WTC11 (cell line): ENCODE measurements at regions not wholly inside any gene's neighbourhood (a gene's known extent, or its start where the extent isn't known, plus 50 kb on each side); places are given as distances from the start of the nearest gene placed in this dataset.

Experiments
- ATAC-seq: fragments of 200-7000 bp; cut with Tn5 transposase; 2 replicates; pipeline ENCODE4 v1.10.0; 2021; ENCODE audit warnings: mild to moderate bottlenecking, moderate library complexity
- CTCF ChIA-PET: fragments of 300-600 bp; sonication (Branson Sonifier 250); formaldehyde crosslinking; loops from one replicate; lab custom pipeline; 2021; ENCODE audit warnings: antibody characterized with exemption; lab: Charles Lee
- POLR2A ChIA-PET: fragments of 350-600 bp; sonication (Branson Sonifier 250); formaldehyde crosslinking; loops from one replicate; lab custom pipeline; 2021; ENCODE audit warnings: antibody characterized with exemption; lab: Charles Lee
- DNase-seq: peaks from one replicate; pipeline ENCODE4 v3.0.0; 2021; ENCODE audit warnings: low spot score
- H3K27ac Mint-ChIP-seq: 2 replicates; pipeline ENCODE4 v1.8.0; 2021; ENCODE audit warnings: mixed read lengths
- H3K27me3 Mint-ChIP-seq: 2 replicates; pipeline ENCODE4 v1.8.0; 2021; ENCODE audit warnings: low read depth, mild to moderate bottlenecking, moderate library complexity, mixed read lengths
- H3K36me3 Mint-ChIP-seq: 2 replicates; pipeline ENCODE4 v1.8.0; 2021; ENCODE audit warnings: mixed read lengths
- H3K4me1 Mint-ChIP-seq: 2 replicates; pipeline ENCODE4 v1.8.0; 2022; ENCODE audit warnings: mixed read lengths
- H3K4me3 Mint-ChIP-seq: 2 replicates; pipeline ENCODE4 v1.8.0; 2021; ENCODE audit warnings: mild to moderate bottlenecking, moderate library complexity, mixed read lengths
- H3K9me3 Mint-ChIP-seq: 2 replicates; pipeline ENCODE4 v1.8.0; 2021; ENCODE audit warnings: mixed read lengths
- AFF4 ChIP-seq: sonication (generic); formaldehyde crosslinking; IDR thresholded peaks from 2 replicates; pipeline ENCODE4 v1.8.1; 2023; ENCODE audit warnings: mild to moderate bottlenecking, missing genetic modification reagents, borderline replicate concordance
- ATF1 ChIP-seq: sonication (generic); formaldehyde crosslinking; IDR thresholded peaks from 2 replicates; pipeline ENCODE4 v1.8.1; 2023; ENCODE audit warnings: mild to moderate bottlenecking, moderate library complexity, missing genetic modification reagents
- CDX4 ChIP-seq: fragments of 250-450 bp; sonication (Bioruptor Pico); IDR thresholded peaks from 2 replicates; pipeline ENCODE4 v1.9.0; 2021; ENCODE audit warnings: moderate library complexity, mild to moderate bottlenecking, inconsistent platforms, borderline replicate concordance
- CREM ChIP-seq: sonication (generic); formaldehyde crosslinking; IDR thresholded peaks from 2 replicates; pipeline ENCODE4 v1.8.1; 2022; ENCODE audit warnings: mild to moderate bottlenecking, missing genetic modification reagents, moderate library complexity
- CTCF ChIP-seq: fragments of 200-600 bp; IDR thresholded peaks from 2 replicates; pipeline ENCODE4 v1.8.0; 2022; ENCODE audit warnings: antibody characterized with exemption
- E2F1 ChIP-seq: sonication (generic); formaldehyde crosslinking; IDR thresholded peaks from 2 replicates; pipeline ENCODE4 v1.8.0; 2022; ENCODE audit warnings: mild to moderate bottlenecking, missing genetic modification reagents
- ETV6 ChIP-seq: sonication (generic); formaldehyde crosslinking; IDR thresholded peaks from 2 replicates; pipeline ENCODE4 v1.8.1; 2022; ENCODE audit warnings: mild to moderate bottlenecking, missing genetic modification reagents
- FOXJ3 ChIP-seq: sonication (generic); formaldehyde crosslinking; IDR thresholded peaks from 2 replicates; pipeline ENCODE4 v1.9.0; 2021; ENCODE audit warnings: missing genetic modification reagents, mild to moderate bottlenecking, borderline replicate concordance
- GABPB1 ChIP-seq: sonication (generic); formaldehyde crosslinking; IDR thresholded peaks from 2 replicates; pipeline ENCODE4 v1.8.1; 2023; ENCODE audit warnings: mild to moderate bottlenecking, missing genetic modification reagents
- STAT6 ChIP-seq: sonication (generic); formaldehyde crosslinking; conservative IDR thresholded peaks from 2 replicates; pipeline ENCODE4 v1.8.1; 2023; ENCODE audit warnings: mild to moderate bottlenecking, low read depth, missing genetic modification reagents, moderate library complexity
- TP53 ChIP-seq: sonication (generic); formaldehyde crosslinking; IDR thresholded peaks from 2 replicates; pipeline ENCODE4 v1.8.1; 2023; ENCODE audit warnings: mild to moderate bottlenecking, missing genetic modification reagents
- ZBTB21 ChIP-seq: sonication (generic); formaldehyde crosslinking; IDR thresholded peaks from 2 replicates; pipeline ENCODE4 v1.8.1; 2023; ENCODE audit warnings: mild to moderate bottlenecking, missing genetic modification reagents, borderline replicate concordance
- ZMAT4 ChIP-seq: fragments of 250-450 bp; sonication (Bioruptor Pico); IDR thresholded peaks from 2 replicates; pipeline ENCODE4 v1.9.0; 2021; ENCODE audit warnings: mild to moderate bottlenecking

- no peak for TF ChIP-seq CTCF
- no peak for TF ChIP-seq ATF1 (CRISPR knock-in tag)
- no peak for TF ChIP-seq E2F1 (CRISPR knock-in tag)
Observed at GRCh38 chr7:17631061-17631460, 309.2 kb downstream of the SNX13 start (continued).

GRCh38 chr7:17632384-17632783, 307.9 kb downstream of the SNX13 start:
- POLR2A ChIA-PET = no interaction called here
- no peak for TF ChIP-seq GABPB1 (CRISPR knock-in tag)
- TF ChIP-seq STAT6 (CRISPR knock-in tag) = no peak
- no peak for TF ChIP-seq CDX4 (CRISPR knock-in tag)
- TF ChIP-seq TP53 (CRISPR knock-in tag) = no peak
- no peak for TF ChIP-seq CREM (CRISPR knock-in tag)
- no peak for TF ChIP-seq ETV6
- TF ChIP-seq, all 79 proteins: peak for 0
- 0 out of 2 replicates have a peak, but pooled peaks cover 2% of the 10 kb centered on the region for H3K4me1 Mint-ChIP-seq
- no peak for DNase-seq
- CTCF ChIA-PET = no interaction called here
- no peak for ATAC-seq
- no peak overlapping the region for H3K4me3 Mint-ChIP-seq
- no peak overlapping the region for H3K27ac Mint-ChIP-seq
- no peaks in the 10 kb centered on the region for H3K9me3 Mint-ChIP-seq
- H3K27me3 Mint-ChIP-seq = no peaks in the 10 kb centered on the region
- H3K36me3 Mint-ChIP-seq = no peaks in the 10 kb centered on the region

- ChIA-PET POLR2A (interaction anchor here (0.6 kb wide), 1 partner anchor 161 kb away, joined by 4 read pairs; no protein-coding TSS in a partner anchor), CTCF (no interaction called here)
- Mint-ChIP-seq H3K4me1 (0 out of 2 replicates have a peak, but pooled peaks cover 2% of the 10 kb centered on the region), H3K9me3 (no peaks in the 10 kb centered on the region), H3K36me3 (no peaks in the 10 kb centered on the region)
- no peak for ATAC-seq
- 0 out of 2 replicates have a peak, but pooled peaks have one; percentile 12 for TF ChIP-seq GABPB1 (CRISPR knock-in tag)
- no peak for TF ChIP-seq ZBTB21 (CRISPR knock-in tag)
- TF ChIP-seq, all 79 proteins: peak for 1
- DNase-seq = no peak
- Mint-ChIP-seq H3K27ac (no peak overlapping the region), H3K4me3 (no peak overlapping the region), H3K27me3 (no peaks in the 10 kb centered on the region)
Observed at GRCh38 chr7:17633067-17633466, 307.2 kb downstream of the SNX13 start.

- peaks cover 21% of the 10 kb centered on the region for H3K4me1 Mint-ChIP-seq
- ATAC-seq = no peak
- TF ChIP-seq ZMAT4 (CRISPR knock-in tag) (no peak), GABPB1 (CRISPR knock-in tag) (no peak), AFF4 (CRISPR knock-in tag) (no peak), FOXJ3 (CRISPR knock-in tag) (no peak)
- H3K36me3 Mint-ChIP-seq = peaks cover 9% of the 10 kb centered on the region
- H3K27ac Mint-ChIP-seq = no peak overlapping the region
- H3K4me3 Mint-ChIP-seq = no peak overlapping the region
- ChIA-PET CTCF (no interaction called here), POLR2A (no interaction called here)
- peaks cover 12% of the 10 kb centered on the region for H3K9me3 Mint-ChIP-seq
- H3K27me3 Mint-ChIP-seq = no peaks in the 10 kb centered on the region
- DNase-seq = no peak
Observed at GRCh38 chr7:17638727-17639126, 301.6 kb downstream of the SNX13 start.
